Endodermal cell (in vitro differentiated cells): ENCODE measurements at regions not wholly inside any gene's neighbourhood (a gene's known extent, or its start where the extent isn't known, plus 50 kb on each side); places are given as distances from the start of the nearest gene placed in this dataset.

ENCODE experiments used
- DNase-seq: peaks from one replicate; pipeline ENCODE4 v3.0.0-alpha.2; 2017
- H3K27ac ChIP-seq: 2 replicates; pipeline ENCODE4 v1.5.1; 2013; ENCODE audit warnings: mild to moderate bottlenecking, low read depth, low read length, moderate library complexity
- H3K27me3 ChIP-seq: 2 replicates; pipeline ENCODE4 v1.6.1; 2013; ENCODE audit warnings: mild to moderate bottlenecking, low read length, moderate library complexity; ENCODE audit not compliant: insufficient read depth, control insufficient read depth, poor library complexity, severe bottlenecking
- H3K36me3 ChIP-seq: 2 replicates; pipeline ENCODE4 v1.7.0; 2013; ENCODE audit warnings: mild to moderate bottlenecking, low read length, moderate library complexity; ENCODE audit not compliant: control insufficient read depth, insufficient read depth
- H3K4me1 ChIP-seq: one replicate; pipeline ENCODE4 v1.7.0; 2013; ENCODE audit warnings: low read length; ENCODE audit not compliant: control insufficient read depth, insufficient read depth
- H3K4me3 ChIP-seq: 2 replicates; pipeline ENCODE4 v1.5.1; 2013; ENCODE audit warnings: mild to moderate bottlenecking, low read length, moderate library complexity
- H3K9ac ChIP-seq: 2 replicates; pipeline ENCODE4 v1.6.1; 2013; ENCODE audit warnings: mild to moderate bottlenecking, low read length, moderate library complexity; ENCODE audit not compliant: poor library complexity, severe bottlenecking; ENCODE audit errors: extremely low read depth
- H3K9me3 ChIP-seq: 2 replicates; pipeline ENCODE4 v1.6.1; 2013; ENCODE audit warnings: mild to moderate bottlenecking, low read length, moderate library complexity; ENCODE audit not compliant: control insufficient read depth
- H3K27ac Mint-ChIP-seq: 2 replicates; pipeline ENCODE4 v1.8.0; 2020; ENCODE audit warnings: mixed read lengths
- H3K27me3 Mint-ChIP-seq: 2 replicates; pipeline ENCODE4 v1.8.0; 2021; ENCODE audit warnings: mild to moderate bottlenecking, mixed read lengths; ENCODE audit not compliant: insufficient read depth
- H3K36me3 Mint-ChIP-seq: 2 replicates; pipeline ENCODE4 v1.8.0; 2020; ENCODE audit warnings: low read depth, mixed read lengths
- H3K4me1 Mint-ChIP-seq: 2 replicates; pipeline ENCODE4 v1.8.0; 2020; ENCODE audit warnings: mixed read lengths
- H3K4me3 Mint-ChIP-seq: 2 replicates; pipeline ENCODE4 v1.8.0; 2020; ENCODE audit warnings: mild to moderate bottlenecking, moderate library complexity, mixed read lengths
- H3K9me3 Mint-ChIP-seq: 2 replicates; pipeline ENCODE4 v1.8.0; 2020; ENCODE audit warnings: mild to moderate bottlenecking, mixed read lengths
- CTCF ChIP-seq: fragments of 200-600 bp; sonication (generic); conservative IDR thresholded peaks from 2 replicates; pipeline ENCODE4 v1.5.0; 2021; ENCODE audit warnings: antibody characterized with exemption, mild to moderate bottlenecking
- WGBS, 2 experiments: methylation state at CpG; one replicate each; pipeline versions ENCODE4 v1.1.5 to v1.1.7; 2013; ENCODE audit warnings: missing lambda C conversion rate in 2 of 2, mixed read lengths in 1 of 2; ENCODE audit not compliant: insufficient coverage in 1 of 2, insufficient read length in 1 of 2; 5-methylcytosine and 5-hydroxymethylcytosine counted together

- Histone ChIP-seq H3K36me3 (no peaks in the 10 kb centered on the region), H3K27me3 (no peaks in the 10 kb centered on the region), H3K9ac (no peak overlapping the region), H3K4me1 (no peaks in the 10 kb centered on the region), H3K9me3 (no peaks in the 10 kb centered on the region), H3K4me3 (no peak overlapping the region), H3K27ac (no peak overlapping the region)
- H3K4me1 Mint-ChIP-seq, result peaks cover 2% of the 10 kb centered on the region
- no peaks in the 10 kb centered on the region for H3K36me3 Mint-ChIP-seq
- no peak overlapping the region for H3K4me3 Mint-ChIP-seq
- H3K9me3 Mint-ChIP-seq, result no peaks in the 10 kb centered on the region
- no peak overlapping the region for H3K27ac Mint-ChIP-seq
- DNase-seq, result no peak
- TF ChIP-seq CTCF, result no peak
- H3K27me3 Mint-ChIP-seq, result no peaks in the 10 kb centered on the region
These were observed 146.2 kb upstream of the HHIP start for GRCh38 chr4:144499777-144500176.

GRCh38 chr4:144501231-144501780 lies 144.7 kb upstream of the HHIP start:
- H3K27ac Mint-ChIP-seq, result no peak overlapping the region
- H3K27ac ChIP-seq, result no peak overlapping the region
- H3K4me1 Mint-ChIP-seq, result no peaks in the 10 kb centered on the region
- DNase-seq, result no peak
- H3K4me3 Mint-ChIP-seq, result no peak overlapping the region
- no peaks in the 10 kb centered on the region for H3K36me3 Mint-ChIP-seq
- no peaks in the 10 kb centered on the region for H3K27me3 ChIP-seq
- WGBS, 2 experiments, result 100% methylated on average over 1 of the region's 1 CpG
- no peaks in the 10 kb centered on the region for H3K4me1 ChIP-seq
- H3K36me3 ChIP-seq, result no peaks in the 10 kb centered on the region
- H3K9me3 ChIP-seq, result no peaks in the 10 kb centered on the region
- H3K27me3 Mint-ChIP-seq, result no peaks in the 10 kb centered on the region
- H3K9me3 Mint-ChIP-seq, result no peaks in the 10 kb centered on the region
- TF ChIP-seq CTCF, result no peak
- no peak overlapping the region for H3K4me3 ChIP-seq
- no peak overlapping the region for H3K9ac ChIP-seq

GRCh38 chr4:144504883-144505282 lies 141.1 kb upstream of the HHIP start:
- H3K9me3 ChIP-seq, result no peaks in the 10 kb centered on the region
- H3K4me3 ChIP-seq, result no peak overlapping the region
- Mint-ChIP-seq H3K27me3 (no peaks in the 10 kb centered on the region), H3K9me3 (no peaks in the 10 kb centered on the region), H3K27ac (no peak overlapping the region), H3K4me3 (no peak overlapping the region), H3K36me3 (no peaks in the 10 kb centered on the region), H3K4me1 (peaks cover 7% of the 10 kb centered on the region)
- H3K9ac ChIP-seq, result no peak overlapping the region
- no peak for TF ChIP-seq CTCF
- H3K27ac ChIP-seq, result no peak overlapping the region
- H3K4me1 ChIP-seq, result no peaks in the 10 kb centered on the region
- H3K36me3 ChIP-seq, result no peaks in the 10 kb centered on the region
- no peaks in the 10 kb centered on the region for H3K27me3 ChIP-seq
- WGBS, 2 experiments, result 96% methylated on average over 3 of the region's 4 CpGs; no CpG with 5 or more reads in 1 of the 2 experiments
- no peak for DNase-seq
